NOMO-1 treated with DMSO at 0.1 percent for 48 hours (cell line): ENCODE measurements at regions not wholly inside any gene's neighbourhood (a gene's known extent, or its start where the extent isn't known, plus 50 kb on each side); places are given as distances from the start of the nearest gene placed in this dataset.
A peak's percentile ranks its signal among the peaks of the same experiment; 100 is the strongest.

ENCODE experiments used
- DNase-seq: peaks from one replicate; lab custom pipeline; 2025; ENCODE audit not compliant: unreplicated experiment; lab: John Stamatoyannopoulos, UW

GRCh38 chr6:112710710-112711109 lies 363.6 kb downstream of the RFPL4B start:
- no peak for DNase-seq

- no peak for DNase-seq
Observed at GRCh38 chr6:112713402-112713801, 366.3 kb downstream of the RFPL4B start.

- DNase-seq = no peak
Observed at GRCh38 chr6:112717401-112717800, 370.3 kb downstream of the RFPL4B start.

- no peak for DNase-seq
Observed at GRCh38 chr6:112717856-112718255, 370.7 kb downstream of the RFPL4B start.

GRCh38 chr6:112725541-112726085 lies 378.5 kb downstream of the RFPL4B start:
- no peak for DNase-seq

GRCh38 chr6:112735129-112735528 lies 388.0 kb downstream of the RFPL4B start:
- no peak for DNase-seq

- DNase-seq = no peak
Observed at GRCh38 chr6:112739766-112740165, 392.6 kb downstream of the RFPL4B start.

- DNase-seq = no peak
Observed at GRCh38 chr6:112743323-112743722, 396.2 kb downstream of the RFPL4B start.

- DNase-seq = no peak
Observed at GRCh38 chr6:112744827-112745226, 397.7 kb downstream of the RFPL4B start.

- DNase-seq = no peak
Observed at GRCh38 chr6:112745765-112746164, 398.6 kb downstream of the RFPL4B start.

GRCh38 chr6:112749673-112750072 lies 402.5 kb downstream of the RFPL4B start:
- DNase-seq = no peak

GRCh38 chr6:112752305-112752704 lies 405.2 kb downstream of the RFPL4B start:
- DNase-seq = peak; percentile 57

GRCh38 chr6:112752791-112753190 lies 405.7 kb downstream of the RFPL4B start:
- DNase-seq = no peak

GRCh38 chr6:112760831-112761230 lies 413.7 kb downstream of the RFPL4B start:
- no peak for DNase-seq

GRCh38 chr6:112761740-112762139 lies 414.6 kb downstream of the RFPL4B start:
- no peak for DNase-seq

GRCh38 chr6:112764377-112764776 lies 417.2 kb downstream of the RFPL4B start:
- no peak for DNase-seq

- DNase-seq = no peak
Observed at GRCh38 chr6:112770308-112770707, 423.2 kb downstream of the RFPL4B start.

- DNase-seq = no peak
Observed at GRCh38 chr6:112773187-112773586, 426.1 kb downstream of the RFPL4B start.

GRCh38 chr6:112774319-112774718 lies 427.2 kb downstream of the RFPL4B start:
- no peak for DNase-seq

- peak; percentile 76 for DNase-seq
Observed at GRCh38 chr6:112780498-112781096, 433.5 kb downstream of the RFPL4B start.

- DNase-seq = no peak
Observed at GRCh38 chr6:112781241-112781640, 434.1 kb downstream of the RFPL4B start.

GRCh38 chr6:112785408-112785807 lies 438.3 kb downstream of the RFPL4B start:
- DNase-seq = no peak

GRCh38 chr6:112786801-112787200 lies 439.7 kb downstream of the RFPL4B start:
- no peak for DNase-seq
